ENCODE measurements at regions not wholly inside any gene's neighbourhood (a gene's known extent, or its start where the extent isn't known, plus 50 kb on each side); places are given as distances from the start of the nearest gene placed in this dataset.

- intact Hi-C loops (cut with micrococcal nuclease) = no loop called here
- Mint-ChIP-seq H3K4me1 (ENCODE audit: low read depth) (no peaks in the 10 kb centered on the region), H3K36me3 (ENCODE audit: low read depth) (no peaks in the 10 kb centered on the region), H3K4me3 (no peak overlapping the region), H3K27ac (no peak overlapping the region), H3K9me3 (no peaks in the 10 kb centered on the region), H3K27me3 (peaks cover 2% of the 10 kb centered on the region)
Observed at GRCh38 chr1:232682248-232682647, 52.3 kb upstream of the SIPA1L2 start.

- H3K27ac Mint-ChIP-seq = no peak overlapping the region
Observed at GRCh38 chr1:232684371-232685105, 54.6 kb upstream of the SIPA1L2 start.

GRCh38 chr1:232686346-232686745 is 56.4 kb upstream of the SIPA1L2 start:
- Mint-ChIP-seq H3K27ac (no peak overlapping the region), H3K4me3 (no peak overlapping the region), H3K36me3 (ENCODE audit: low read depth) (no peaks in the 10 kb centered on the region), H3K27me3 (peaks cover 2% of the 10 kb centered on the region), H3K4me1 (ENCODE audit: low read depth) (peaks cover 8% of the 10 kb centered on the region), H3K9me3 (peaks cover 10% of the 10 kb centered on the region)
- intact Hi-C loops (cut with micrococcal nuclease) = no loop called here

More at GRCh38 chr1:232684371-232685105, 54.6 kb upstream of the SIPA1L2 start:
- intact Hi-C loops (cut with micrococcal nuclease) = no loop called here
- peaks cover 2% of the 10 kb centered on the region for H3K27me3 Mint-ChIP-seq
- H3K4me1 Mint-ChIP-seq (ENCODE audit: low read depth) = no peaks in the 10 kb centered on the region
- no peaks in the 10 kb centered on the region for H3K36me3 Mint-ChIP-seq (ENCODE audit: low read depth)
- H3K4me3 Mint-ChIP-seq = no peak overlapping the region
- H3K9me3 Mint-ChIP-seq = peaks cover 10% of the 10 kb centered on the region

- no peak overlapping the region for H3K4me3 Mint-ChIP-seq
- H3K9me3 Mint-ChIP-seq = peaks cover 10% of the 10 kb centered on the region
- peaks cover 2% of the 10 kb centered on the region for H3K27me3 Mint-ChIP-seq
- peaks cover 11% of the 10 kb centered on the region for H3K4me1 Mint-ChIP-seq (ENCODE audit: low read depth)
- intact Hi-C loops (cut with micrococcal nuclease) = no loop called here
- no peaks in the 10 kb centered on the region for H3K36me3 Mint-ChIP-seq (ENCODE audit: low read depth)
- no peak overlapping the region for H3K27ac Mint-ChIP-seq
Observed at GRCh38 chr1:232687304-232687703, 57.4 kb upstream of the SIPA1L2 start.

GRCh38 chr1:232687728-232688127 is 57.8 kb upstream of the SIPA1L2 start:
- peaks cover 2% of the 10 kb centered on the region for H3K27me3 Mint-ChIP-seq
- no peak overlapping the region for H3K27ac Mint-ChIP-seq
- H3K36me3 Mint-ChIP-seq (ENCODE audit: low read depth) = no peaks in the 10 kb centered on the region
- intact Hi-C loops (cut with micrococcal nuclease) = no loop called here
- peaks cover 13% of the 10 kb centered on the region for H3K4me1 Mint-ChIP-seq (ENCODE audit: low read depth)
- no peak overlapping the region for H3K4me3 Mint-ChIP-seq
- H3K9me3 Mint-ChIP-seq = peaks cover 10% of the 10 kb centered on the region

- no peak overlapping the region for H3K4me3 Mint-ChIP-seq
- H3K36me3 Mint-ChIP-seq (ENCODE audit: low read depth) = no peaks in the 10 kb centered on the region
- intact Hi-C loops (cut with micrococcal nuclease) = no loop called here
- H3K4me1 Mint-ChIP-seq (ENCODE audit: low read depth) = peaks cover 13% of the 10 kb centered on the region
- H3K27ac Mint-ChIP-seq = no peak overlapping the region
- H3K9me3 Mint-ChIP-seq = peaks cover 10% of the 10 kb centered on the region
- H3K27me3 Mint-ChIP-seq = peaks cover 2% of the 10 kb centered on the region
Observed at GRCh38 chr1:232688398-232688797, 58.5 kb upstream of the SIPA1L2 start.

- no peak overlapping the region for H3K4me3 Mint-ChIP-seq
- intact Hi-C loops (cut with micrococcal nuclease) = no loop called here
- peaks cover 13% of the 10 kb centered on the region for H3K4me1 Mint-ChIP-seq (ENCODE audit: low read depth)
- peaks cover 2% of the 10 kb centered on the region for H3K27me3 Mint-ChIP-seq
- H3K9me3 Mint-ChIP-seq = peaks cover 10% of the 10 kb centered on the region
- H3K36me3 Mint-ChIP-seq (ENCODE audit: low read depth) = no peaks in the 10 kb centered on the region
- no peak overlapping the region for H3K27ac Mint-ChIP-seq
Observed at GRCh38 chr1:232689711-232690110, 59.8 kb upstream of the SIPA1L2 start.

- peaks cover 10% of the 10 kb centered on the region for H3K9me3 Mint-ChIP-seq
- H3K27ac Mint-ChIP-seq = no peak overlapping the region
- H3K36me3 Mint-ChIP-seq (ENCODE audit: low read depth) = no peaks in the 10 kb centered on the region
- H3K4me1 Mint-ChIP-seq (ENCODE audit: low read depth) = peaks cover 13% of the 10 kb centered on the region
- H3K4me3 Mint-ChIP-seq = peak overlapping the region; percentile 41
- intact Hi-C loops (cut with micrococcal nuclease) = no loop called here
- H3K27me3 Mint-ChIP-seq = peaks cover 2% of the 10 kb centered on the region
Observed at GRCh38 chr1:232690285-232690935, 60.5 kb upstream of the SIPA1L2 start.

- intact Hi-C loops (cut with micrococcal nuclease) = no loop called here
Observed at GRCh38 chr1:232694475-232694874, 64.5 kb upstream of the SIPA1L2 start.

GRCh38 chr1:232695621-232696385 is 65.9 kb upstream of the SIPA1L2 start:
- H3K4me1 Mint-ChIP-seq (ENCODE audit: low read depth) = peaks cover 5% of the 10 kb centered on the region
- H3K4me3 Mint-ChIP-seq = no peak overlapping the region
- H3K27me3 Mint-ChIP-seq = peaks cover 2% of the 10 kb centered on the region
- H3K27ac Mint-ChIP-seq = no peak overlapping the region
- no peaks in the 10 kb centered on the region for H3K36me3 Mint-ChIP-seq (ENCODE audit: low read depth)
- H3K9me3 Mint-ChIP-seq = no peaks in the 10 kb centered on the region
- intact Hi-C loops (cut with micrococcal nuclease) = no loop called here

More at GRCh38 chr1:232694475-232694874, 64.5 kb upstream of the SIPA1L2 start:
- Mint-ChIP-seq H3K27ac (no peak overlapping the region), H3K4me1 (ENCODE audit: low read depth) (peaks cover 13% of the 10 kb centered on the region), H3K27me3 (peaks cover 2% of the 10 kb centered on the region), H3K9me3 (no peaks in the 10 kb centered on the region), H3K4me3 (no peak overlapping the region), H3K36me3 (ENCODE audit: low read depth) (no peaks in the 10 kb centered on the region)

GRCh38 chr1:232696466-232696865 is 66.5 kb upstream of the SIPA1L2 start:
- Mint-ChIP-seq H3K4me1 (ENCODE audit: low read depth) (peaks cover 5% of the 10 kb centered on the region), H3K27me3 (peaks cover 2% of the 10 kb centered on the region), H3K4me3 (no peak overlapping the region), H3K27ac (no peak overlapping the region), H3K36me3 (ENCODE audit: low read depth) (no peaks in the 10 kb centered on the region), H3K9me3 (no peaks in the 10 kb centered on the region)
- intact Hi-C loops (cut with micrococcal nuclease) = no loop called here

GRCh38 chr1:232697187-232697822 is 67.4 kb upstream of the SIPA1L2 start:
- peaks cover 2% of the 10 kb centered on the region for H3K4me1 Mint-ChIP-seq (ENCODE audit: low read depth)
- intact Hi-C loops (cut with micrococcal nuclease) = no loop called here
- H3K27me3 Mint-ChIP-seq = peaks cover 2% of the 10 kb centered on the region
- no peaks in the 10 kb centered on the region for H3K9me3 Mint-ChIP-seq
- H3K4me3 Mint-ChIP-seq = no peak overlapping the region
- H3K27ac Mint-ChIP-seq = no peak overlapping the region
- no peaks in the 10 kb centered on the region for H3K36me3 Mint-ChIP-seq (ENCODE audit: low read depth)

GRCh38 chr1:232699814-232700213 is 69.9 kb upstream of the SIPA1L2 start:
- Mint-ChIP-seq H3K36me3 (ENCODE audit: low read depth) (no peaks in the 10 kb centered on the region), H3K4me1 (ENCODE audit: low read depth) (peaks cover 9% of the 10 kb centered on the region), H3K27me3 (peaks cover 2% of the 10 kb centered on the region), H3K9me3 (no peaks in the 10 kb centered on the region), H3K4me3 (no peak overlapping the region), H3K27ac (no peak overlapping the region)
- intact Hi-C loops (cut with micrococcal nuclease) = no loop called here

GRCh38 chr1:232702911-232703310 is 73.0 kb upstream of the SIPA1L2 start:
- H3K27me3 Mint-ChIP-seq = no peaks in the 10 kb centered on the region
- intact Hi-C loops (cut with micrococcal nuclease) = no loop called here
- no peak overlapping the region for H3K27ac Mint-ChIP-seq
- H3K4me3 Mint-ChIP-seq = no peak overlapping the region
- H3K9me3 Mint-ChIP-seq = no peaks in the 10 kb centered on the region
- peaks cover 29% of the 10 kb centered on the region for H3K4me1 Mint-ChIP-seq (ENCODE audit: low read depth)
- H3K36me3 Mint-ChIP-seq (ENCODE audit: low read depth) = no peaks in the 10 kb centered on the region
